DMS53 treated with DMSO at 0.1 percent for 48 hours (cell line): ENCODE measurements at regions not wholly inside any gene's neighbourhood (a gene's known extent, or its start where the extent isn't known, plus 50 kb on each side); places are given as distances from the start of the nearest gene placed in this dataset.
A peak's percentile ranks its signal among the peaks of the same experiment; 100 is the strongest.

Experiments
- DNase-seq: peaks from one replicate; lab custom pipeline; 2025; ENCODE audit not compliant: unreplicated experiment; lab: John Stamatoyannopoulos, UW

DNA sequence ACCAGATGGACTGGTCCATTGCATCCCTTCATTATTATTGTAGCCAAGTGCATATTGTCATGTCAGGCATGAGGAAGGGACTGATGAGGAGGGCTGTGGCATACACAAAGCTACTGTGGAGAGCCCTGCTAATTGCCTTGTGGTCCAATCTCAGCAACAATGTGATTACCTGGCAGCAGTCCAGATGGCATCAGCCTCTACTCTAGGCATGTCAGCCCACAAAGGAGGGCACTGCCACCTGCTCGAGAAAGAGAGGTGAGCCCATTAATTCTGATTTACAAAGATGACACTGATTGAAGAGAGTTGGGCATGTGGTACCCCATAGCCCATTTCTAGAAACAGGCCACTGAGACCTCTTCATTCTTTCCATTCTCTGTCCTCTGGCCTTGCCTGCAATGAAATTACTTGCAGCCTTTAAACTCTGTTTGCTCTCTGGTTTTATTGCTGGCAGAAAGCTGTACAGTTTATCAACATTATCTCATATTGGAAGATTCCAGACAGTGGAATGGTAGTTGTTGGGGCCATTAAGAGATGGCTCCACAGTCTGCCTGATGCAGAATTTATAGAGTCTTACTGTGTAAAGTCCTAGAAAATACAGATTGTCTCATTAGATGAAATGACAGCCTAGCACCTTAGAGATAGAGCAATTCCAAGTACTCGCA lies 307.7 kb downstream of the ARPP21 start:
- DNase-seq: no peak

DNA sequence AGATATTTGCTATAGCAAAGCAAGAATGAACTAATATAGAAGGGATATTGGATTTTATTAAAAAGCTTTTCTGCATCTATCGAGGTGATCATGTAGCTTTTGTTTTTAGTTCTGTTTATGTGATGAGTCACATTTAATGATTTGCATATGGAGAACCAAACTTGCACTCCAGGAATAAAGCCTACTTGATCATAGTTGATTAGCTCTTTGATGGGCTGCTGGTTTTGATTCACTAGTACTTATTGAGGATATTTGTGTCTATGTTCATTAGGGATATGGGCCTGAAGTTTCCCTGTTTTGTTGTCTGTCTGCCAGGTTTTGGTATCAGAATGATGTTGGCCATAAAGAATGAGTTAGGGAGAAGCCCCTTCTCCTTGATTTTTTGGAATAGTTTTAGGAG lies 310.7 kb downstream of the ARPP21 start:
- no peak for DNase-seq

DNA sequence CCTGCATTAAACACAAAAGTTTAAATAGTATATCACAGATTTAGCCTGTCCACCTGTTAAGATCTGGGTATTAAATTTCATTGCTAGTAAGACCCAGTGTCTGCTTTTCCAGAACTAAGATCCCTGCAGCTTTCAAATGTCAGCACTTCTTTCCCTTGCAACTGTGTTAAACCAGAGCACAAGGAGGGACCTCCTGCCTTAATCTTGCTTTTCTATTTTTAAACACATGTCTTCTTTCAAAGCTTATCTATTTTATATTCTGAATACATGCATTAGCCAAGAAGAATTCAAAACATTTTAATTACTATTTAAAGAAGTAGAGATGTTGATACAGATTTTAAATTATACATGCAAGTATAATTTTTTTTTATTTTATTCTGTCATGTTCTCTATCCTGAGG lies 315.1 kb downstream of the ARPP21 start:
- no peak for DNase-seq

DNA sequence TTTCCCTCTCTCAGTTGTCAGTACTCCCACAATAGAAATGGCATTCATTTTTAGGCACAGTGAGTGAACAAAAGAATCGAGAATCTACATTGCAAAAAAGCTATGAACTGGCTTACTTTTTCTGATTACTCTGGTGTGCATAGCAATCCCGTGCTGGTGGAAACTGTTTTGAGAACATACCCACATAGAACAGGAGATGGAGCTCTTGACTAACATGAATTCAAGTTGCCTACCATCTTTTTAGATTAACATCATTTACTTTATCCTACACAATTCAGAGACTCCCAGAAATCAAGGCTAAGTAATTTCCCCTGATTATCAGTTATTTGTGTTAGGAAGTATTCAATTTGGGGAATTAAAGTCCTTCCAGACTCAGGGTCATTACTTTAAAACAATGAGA lies 326.6 kb downstream of the ARPP21 start:
- peak; percentile 21 for DNase-seq

DNA sequence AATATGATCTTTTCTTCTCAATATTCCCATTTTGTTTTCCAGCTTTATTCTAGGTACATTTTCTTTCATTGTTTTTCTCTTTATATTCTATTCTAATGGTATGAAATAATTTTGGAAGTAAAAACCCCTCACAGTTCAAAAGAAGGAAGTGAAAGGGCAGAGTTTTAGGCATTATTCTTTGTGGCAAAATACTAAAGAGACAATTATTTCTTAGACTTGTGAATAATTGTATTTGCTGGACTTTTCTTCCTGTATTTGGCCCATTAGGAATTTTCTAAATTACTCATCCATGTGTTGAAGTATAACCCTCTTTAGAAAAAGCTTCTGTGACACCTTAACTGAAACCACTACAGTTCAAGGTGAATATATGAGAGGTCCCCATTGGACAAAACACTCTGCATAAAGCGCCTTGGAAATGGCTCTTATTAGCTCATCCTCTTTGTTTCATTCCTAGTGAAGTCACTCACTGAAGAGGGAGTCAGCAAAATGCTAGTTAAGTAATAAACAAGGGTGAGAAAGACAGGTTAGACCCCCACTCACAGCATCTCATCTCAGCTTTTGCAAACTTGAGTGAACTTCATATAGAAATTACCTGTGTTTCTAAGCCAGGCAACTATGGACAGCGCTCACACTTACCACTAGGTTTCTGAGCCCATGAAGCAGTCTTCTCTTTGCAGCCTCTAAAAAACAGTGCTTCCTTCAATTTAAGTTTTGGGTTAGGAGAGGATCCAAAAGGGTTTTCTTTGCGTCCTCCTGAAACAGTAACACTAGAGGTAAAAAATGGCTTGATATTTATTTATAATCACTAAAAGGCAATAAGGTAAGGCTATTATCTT lies 327.5 kb downstream of the ARPP21 start:
- no peak for DNase-seq

DNA sequence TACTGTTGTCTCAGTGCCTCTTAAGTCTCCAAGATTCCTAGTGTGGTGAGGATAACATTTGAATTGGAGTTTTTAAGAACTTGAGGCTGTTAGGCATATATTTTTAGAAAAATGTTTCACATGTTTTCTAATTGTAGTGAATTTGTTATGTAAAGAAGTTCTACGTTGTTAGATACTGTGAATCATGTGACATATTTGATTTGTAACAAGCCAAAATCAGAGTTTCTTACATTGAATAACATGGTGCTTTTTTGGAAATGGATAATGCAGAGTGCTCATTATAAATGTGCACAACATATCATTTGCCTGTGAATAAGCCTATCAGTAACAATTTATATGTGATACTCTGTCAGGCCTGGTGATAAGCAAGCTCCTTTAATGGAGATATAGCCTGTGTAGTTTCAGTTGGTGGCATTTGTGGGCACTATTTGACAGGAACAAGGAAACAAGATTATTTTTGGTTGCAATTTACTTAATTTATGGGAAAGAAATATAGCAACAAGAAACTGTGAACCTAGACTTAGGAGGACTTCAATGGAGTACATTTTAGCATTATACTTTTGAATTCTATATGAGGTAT lies 328.8 kb downstream of the ARPP21 start:
- DNase-seq: no peak

DNA sequence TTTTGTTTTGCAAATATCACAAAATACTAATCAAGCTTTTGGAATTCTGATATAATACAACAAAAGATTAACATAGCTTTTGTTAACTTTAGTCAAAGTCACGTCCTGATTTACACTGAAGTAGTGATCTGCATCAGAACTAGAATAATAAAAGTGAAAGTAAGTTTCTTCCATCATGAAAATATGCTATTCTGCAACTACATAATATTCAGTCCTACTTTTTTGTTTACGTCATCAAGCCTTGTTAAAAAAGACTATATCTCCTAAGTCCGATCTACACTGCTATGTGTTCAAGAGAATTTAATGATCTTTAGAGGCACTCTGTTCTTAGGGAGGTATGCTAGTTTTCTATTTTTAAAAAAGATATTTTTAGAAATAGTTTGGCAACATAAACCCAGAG lies 330.1 kb downstream of the ARPP21 start:
- DNase-seq: no peak

DNA sequence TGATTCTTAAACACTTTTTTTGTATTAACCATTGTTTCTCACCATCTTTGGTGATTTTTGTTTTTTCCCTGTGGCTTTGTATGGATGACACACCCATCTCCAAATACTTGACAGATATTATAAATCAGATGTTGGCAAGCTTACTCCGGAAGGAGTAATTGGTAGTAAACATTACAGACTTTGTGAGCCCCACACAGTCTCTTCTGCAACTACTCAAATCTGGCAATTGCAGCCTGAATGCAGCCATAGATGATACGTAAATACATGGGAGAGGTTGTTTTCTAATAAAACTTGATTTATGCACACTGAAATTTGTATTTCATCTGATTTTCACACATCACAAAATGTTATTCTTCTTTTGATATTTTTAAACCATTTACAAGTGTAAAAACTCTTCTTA lies 331.5 kb downstream of the ARPP21 start:
- DNase-seq: no peak

DNA sequence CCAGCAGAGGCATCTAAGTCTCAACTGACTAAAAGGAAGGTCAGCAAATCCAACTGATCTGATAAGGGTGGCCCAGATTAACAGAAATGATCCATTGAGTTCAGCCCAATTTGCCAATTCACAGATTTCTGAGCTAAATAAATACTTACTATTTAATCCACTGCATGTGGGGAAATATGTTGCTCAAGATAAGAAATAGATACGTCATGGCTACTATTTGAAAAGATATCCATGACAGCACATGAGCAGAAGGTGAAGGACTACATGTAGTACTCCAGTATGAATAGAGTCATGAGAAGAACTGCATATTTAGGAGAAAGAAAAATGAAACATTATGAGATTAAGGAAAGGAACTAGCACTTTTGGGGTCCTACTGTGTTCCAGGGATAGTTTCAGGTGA lies 332.4 kb downstream of the ARPP21 start:
- DNase-seq: no peak

DNA sequence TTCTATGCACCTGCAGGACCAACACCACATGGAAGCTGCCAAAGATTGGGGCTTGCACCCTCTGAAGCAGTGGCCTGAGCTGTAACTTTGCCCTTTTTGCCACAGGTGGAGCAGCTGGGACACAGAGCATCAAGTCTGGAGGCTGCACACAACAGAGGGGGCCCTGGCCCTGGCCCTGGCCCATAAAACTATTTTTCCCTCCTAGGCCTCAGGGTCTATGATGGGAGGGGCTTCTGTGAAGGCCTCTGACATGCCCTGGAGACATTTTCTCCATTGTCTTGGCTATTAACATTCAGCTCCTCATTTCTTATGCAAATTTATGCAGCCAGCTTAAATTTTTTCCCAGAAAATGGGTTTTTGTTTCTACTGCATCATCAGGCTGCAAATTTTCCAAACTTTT lies 335.5 kb downstream of the ARPP21 start:
- no peak for DNase-seq

DNA sequence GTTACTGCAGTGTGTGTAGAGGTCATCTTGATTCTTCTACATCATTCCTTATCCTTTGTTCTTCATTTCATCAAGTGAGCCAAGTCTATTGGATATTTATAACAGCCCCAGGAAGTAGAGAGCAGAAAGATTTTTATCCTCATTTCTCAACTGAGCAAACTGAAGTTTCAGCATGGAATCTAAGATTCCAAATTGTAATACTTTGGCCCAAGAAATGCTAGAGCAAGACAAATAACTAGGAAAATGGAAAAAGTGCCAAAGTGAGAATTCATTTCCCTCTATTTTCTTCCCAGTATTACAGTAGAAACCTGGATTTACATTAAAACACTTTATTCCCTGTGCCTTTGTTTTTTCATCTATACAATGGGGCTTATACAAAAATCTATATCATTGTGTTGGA lies 346.8 kb downstream of the ARPP21 start:
- DNase-seq: no peak

DNA sequence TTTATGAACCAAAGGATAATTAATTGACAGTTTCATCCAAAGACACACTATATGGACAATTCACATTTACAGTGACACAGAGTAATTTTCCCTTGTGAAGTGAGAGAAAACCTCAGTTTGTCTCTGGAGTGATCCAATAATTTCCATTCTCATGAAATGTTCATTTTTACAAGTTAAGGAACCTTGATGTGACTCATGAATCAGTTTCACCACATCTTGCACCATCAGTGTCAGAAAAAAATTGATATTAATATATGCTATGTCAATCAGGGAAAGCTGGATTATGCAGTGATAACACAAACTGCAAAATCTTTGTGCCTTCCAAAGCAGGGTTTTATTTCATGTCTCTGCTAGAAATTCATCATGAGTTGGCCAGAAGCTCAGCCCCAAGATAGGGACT lies 348.1 kb downstream of the ARPP21 start:
- DNase-seq: no peak

DNA sequence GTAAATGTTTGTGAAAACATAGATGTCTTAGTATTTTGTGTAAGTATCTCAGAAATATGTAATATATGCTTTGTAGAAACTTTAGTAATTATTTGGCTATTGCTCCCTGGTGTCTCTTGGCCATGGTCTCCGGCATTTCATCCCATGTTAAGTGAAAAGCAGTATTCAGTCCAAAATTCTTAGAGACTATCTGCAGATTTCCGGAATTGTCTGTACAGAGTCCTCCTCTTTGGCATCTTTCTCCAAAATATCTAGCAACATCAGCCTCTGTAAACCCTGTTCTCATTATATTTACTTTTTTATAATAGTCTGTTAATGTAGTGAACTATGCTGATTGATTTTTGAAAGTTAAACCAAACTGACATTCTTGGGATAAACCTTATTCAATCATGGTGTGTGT lies 352.7 kb downstream of the ARPP21 start:
- no peak for DNase-seq

DNA sequence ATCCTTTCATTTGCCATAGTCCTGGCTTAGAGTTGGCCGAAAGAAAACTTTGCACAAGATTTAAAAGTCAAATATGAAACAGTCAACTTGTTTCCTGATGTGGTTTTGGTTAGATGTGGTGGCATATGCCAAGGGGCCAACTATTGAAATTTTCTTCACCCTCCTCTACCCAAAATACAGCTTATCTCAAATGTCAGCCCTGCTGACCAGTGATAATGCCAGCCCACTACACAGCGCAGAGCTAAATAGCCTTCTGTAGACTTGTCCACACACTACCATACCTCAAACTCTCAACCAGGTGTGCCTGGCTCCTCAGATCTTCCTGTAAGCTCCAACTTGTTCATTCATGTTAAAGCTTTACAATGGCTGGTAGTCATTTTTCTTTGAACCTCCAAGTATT lies 368.5 kb upstream of the STAC start:
- no peak for DNase-seq

DNA sequence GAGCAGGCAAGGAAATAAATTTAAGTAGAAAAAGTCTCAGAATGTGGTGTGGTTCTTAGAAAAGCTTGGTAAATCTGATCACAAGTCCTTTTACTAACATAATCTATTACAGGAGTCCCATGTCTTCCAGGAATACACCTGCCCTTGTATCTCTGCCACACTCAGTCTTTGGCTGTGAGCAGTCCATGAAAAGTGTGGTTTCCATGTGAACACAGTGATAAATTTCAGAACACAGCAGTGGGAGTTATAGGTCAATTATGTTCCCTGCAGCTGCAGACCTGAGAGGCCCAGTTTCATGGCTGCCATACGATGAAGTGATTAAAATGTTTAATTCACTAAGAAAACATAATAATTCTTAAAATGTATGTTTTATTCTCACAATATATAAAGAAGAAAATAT lies 366.9 kb upstream of the STAC start:
- no peak for DNase-seq

DNA sequence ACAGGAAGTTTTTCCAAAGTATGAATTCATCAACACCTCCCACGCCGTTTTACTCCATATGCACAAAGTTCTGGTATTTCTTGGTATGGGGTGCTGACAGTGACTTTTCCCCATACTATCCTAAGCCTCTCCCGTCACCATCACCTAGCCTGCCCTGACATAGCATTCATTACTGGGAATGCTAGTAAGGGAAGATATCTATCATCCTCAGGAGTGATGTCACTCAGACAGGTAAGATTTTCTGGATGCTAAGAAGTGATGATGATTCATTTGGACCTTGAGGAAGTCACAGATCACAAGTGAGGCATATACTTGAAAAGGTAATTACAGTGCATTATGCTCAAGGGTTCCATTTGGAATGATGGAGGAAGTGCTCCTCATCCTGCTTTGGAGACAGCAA lies 355.1 kb upstream of the STAC start:
- DNase-seq: no peak

DNA sequence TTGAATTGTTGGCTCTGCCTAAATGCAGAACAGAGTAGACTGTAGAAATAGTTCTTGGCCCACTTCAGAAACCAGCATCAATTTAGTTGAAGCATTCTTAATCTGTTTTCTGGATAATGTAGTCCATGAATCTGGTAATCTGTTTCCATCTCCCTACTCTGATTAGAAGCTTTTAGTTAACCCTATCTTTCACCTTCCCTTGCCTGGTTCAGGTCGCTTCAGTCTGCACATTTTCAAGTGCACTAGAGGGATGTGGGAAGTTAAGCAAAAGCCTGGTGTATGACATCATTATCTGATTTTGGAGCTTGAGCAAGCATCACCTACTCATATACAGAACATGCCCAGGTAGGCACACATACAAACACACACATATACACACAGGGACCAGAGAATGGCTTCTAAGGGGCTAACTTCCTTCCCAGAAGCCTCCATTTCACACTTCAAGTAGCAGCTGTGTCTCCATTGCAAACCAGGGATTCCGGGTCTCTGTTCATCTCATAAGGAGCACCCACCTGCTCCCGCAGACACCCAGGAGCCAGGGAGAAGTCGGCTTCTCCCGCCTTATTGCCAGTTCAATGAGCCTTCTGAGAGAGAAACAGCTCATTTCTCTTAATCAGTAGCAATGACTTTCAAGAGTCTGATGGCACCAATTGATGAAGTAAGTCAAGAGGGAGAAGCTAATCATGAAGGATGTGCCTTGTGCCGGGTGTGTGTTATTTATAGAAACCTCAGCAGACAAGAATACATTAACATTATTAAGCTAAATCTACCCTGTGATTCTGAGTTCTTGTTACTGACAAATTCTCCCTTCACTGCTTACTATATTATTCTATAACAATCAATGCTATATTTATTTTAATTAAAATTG lies 347.9 kb upstream of the STAC start:
- no peak for DNase-seq

DNA sequence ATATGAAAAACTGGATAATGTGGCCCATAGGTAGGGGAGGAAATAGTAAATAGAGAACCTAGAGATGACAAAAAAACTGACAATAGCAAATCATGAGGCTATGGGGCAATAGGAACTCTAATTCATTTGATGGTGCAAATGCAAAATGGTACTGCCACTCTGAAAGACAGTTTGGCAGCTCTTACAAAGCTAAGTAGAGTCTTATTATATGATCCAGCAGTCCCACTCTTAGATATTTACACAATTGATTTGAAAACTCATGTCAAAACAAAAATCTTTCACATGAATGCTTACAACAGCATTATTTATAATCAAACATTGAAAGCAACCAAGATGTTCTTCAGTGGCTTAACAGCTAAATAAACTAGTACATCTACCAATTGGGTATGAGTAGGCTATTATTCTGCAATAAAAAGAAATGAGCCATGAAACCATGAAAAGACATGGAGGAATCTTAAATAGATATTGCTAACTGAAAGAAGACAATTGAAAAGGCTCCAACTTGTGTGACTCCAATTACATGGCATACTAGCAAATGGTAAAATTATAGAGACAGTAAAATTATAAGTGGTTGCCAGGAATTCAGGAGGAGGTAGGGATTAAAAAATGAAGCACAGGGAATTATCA lies 321.8 kb upstream of the STAC start:
- no peak for DNase-seq

DNA sequence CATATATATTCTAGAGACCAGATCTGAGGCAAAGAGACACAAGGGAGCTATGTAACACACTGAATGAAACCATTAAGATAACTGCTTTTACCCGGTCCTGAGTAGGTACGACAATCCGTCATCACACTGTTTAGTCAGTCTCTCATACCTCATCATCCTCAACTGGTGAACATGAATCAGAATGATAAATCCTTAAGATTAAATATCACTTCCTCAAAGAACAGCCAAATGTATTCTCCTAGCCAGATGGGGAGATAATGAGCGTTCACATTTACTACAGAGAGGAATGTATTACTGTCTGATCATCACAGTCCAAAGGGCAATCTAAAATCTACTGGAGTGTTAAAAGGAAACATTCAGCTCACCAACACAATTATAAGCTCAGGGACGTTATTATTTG lies 319.4 kb upstream of the STAC start:
- no peak for DNase-seq

DNA sequence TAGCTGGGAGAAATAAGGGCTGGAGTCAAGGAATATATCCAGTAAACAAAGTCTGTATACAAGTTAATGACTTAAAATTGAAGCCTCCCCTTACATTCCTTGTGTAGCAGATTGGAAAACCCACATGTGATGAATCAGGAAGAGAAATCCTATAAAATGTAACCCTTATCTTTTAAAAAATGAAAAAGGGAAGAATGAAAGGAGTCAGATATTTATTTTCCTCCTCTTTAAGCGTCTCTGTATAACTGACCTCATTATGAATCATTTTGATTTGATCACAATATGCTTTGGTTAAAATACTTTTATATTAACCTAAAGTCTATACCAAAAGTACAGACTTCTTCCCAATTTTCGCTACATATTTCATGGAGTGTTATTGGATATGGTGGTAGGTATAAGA lies 316.3 kb upstream of the STAC start:
- DNase-seq: no peak

DNA sequence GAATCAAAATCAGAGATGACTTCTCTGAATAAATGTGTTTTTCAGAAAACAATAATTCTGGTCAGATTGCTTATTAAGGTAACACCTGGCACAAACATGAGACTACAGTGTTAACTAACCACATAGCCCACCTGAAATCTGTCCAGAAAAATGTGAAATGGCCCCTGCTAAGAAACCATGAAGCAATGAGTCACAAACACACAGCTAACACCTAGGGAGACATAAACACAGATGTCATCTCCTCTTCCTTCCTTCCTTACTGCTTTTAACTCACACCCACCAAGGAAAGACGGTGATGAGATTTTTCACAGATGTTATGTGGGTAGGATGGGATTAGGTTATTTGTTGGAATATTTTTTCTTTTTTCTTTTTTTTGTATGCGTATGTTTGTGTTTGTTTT lies 315.0 kb upstream of the STAC start:
- DNase-seq: no peak
